HCT116 (cell line): ENCODE measurements at regions not wholly inside any gene's neighbourhood (a gene's known extent, or its start where the extent isn't known, plus 50 kb on each side); places are given as distances from the start of the nearest gene placed in this dataset.

Source experiments
- ATAC-seq: fragments of 200-7000 bp; cut with Tn5 transposase; 2 replicates; pipeline ENCODE4 v1.9.1; 2020; ENCODE audit warnings: mild to moderate bottlenecking, moderate library complexity
- BruUV-seq: library from RNA; stranded (reverse); fragments of 400-500 nt; replicated peaks from 2 replicates; lab custom pipeline; 2021; lab: Mats Ljungman, UMichigan
- CTCF ChIA-PET: fragments of 300-600 bp; sonication (Branson Sonifier 250); formaldehyde crosslinking; loops from one replicate; lab custom pipeline; 2021; ENCODE audit warnings: antibody characterized with exemption; lab: Charles Lee
- POLR2A ChIA-PET: fragments of 300-600, 350-600 bp; sonication (Branson Sonifier 250); formaldehyde crosslinking; loops from one replicate; lab custom pipeline; 2021; ENCODE audit warnings: antibody characterized with exemption; lab: Charles Lee
- RAD21 ChIA-PET, 2 experiments: fragments of 300-600 bp; sonication (Branson Sonifier 250); formaldehyde crosslinking; loops; one replicate each; lab custom pipeline; 2023; ENCODE audit warnings: low total read pairs in 2 of 2; ENCODE audit not compliant: uncharacterized antibody in 2 of 2, unreplicated experiment in 2 of 2, low non-redundant PET in 1 of 2; lab: Charles Lee
- DNase-seq: peaks from one replicate; pipeline ENCODE4 v3.0.0-alpha.2; 2010; ENCODE audit warnings: low read depth, low spot score
- H2AFZ ChIP-seq: fragments of 200-600 bp; shearing (Covaris generic), sonication (generic); 2 replicates; pipeline ENCODE4 v1.6.1; 2017; ENCODE audit warnings: low read depth, mixed run types, mixed read lengths, antibody characterized with exemption, low read length; ENCODE audit not compliant: poor library complexity, severe bottlenecking
- H3K27ac ChIP-seq: 2 replicates; pipeline ENCODE4 v1.5.1; 2012; ENCODE audit warnings: low read depth, low read length
- H3K27me3 ChIP-seq: fragments of 200-600 bp; sonication (generic); 2 replicates; pipeline ENCODE4 v1.6.1; 2016; ENCODE audit warnings: mixed run types, low read length, mixed read lengths; ENCODE audit not compliant: insufficient read depth
- H3K36me3 ChIP-seq, 2 experiments: fragments of 200-500 bp in 1 of 2; fragments of 200-600 bp in 1 of 2; sonication (Bioruptor generic) in 1 of 2; sonication (generic) in 1 of 2; 2 replicates each; pipeline versions ENCODE4 v1.5.1 to v1.6.1; 2014 to 2016; ENCODE audit warnings: low read length in 2 of 2, inconsistent platforms in 1 of 2, mixed read lengths in 1 of 2, mixed run types in 1 of 2; ENCODE audit not compliant: insufficient read depth in 2 of 2, control insufficient read depth in 1 of 2
- H3K4me1 ChIP-seq, 2 experiments: fragments of 200-600 bp in 1 of 2; sonication (generic) in 1 of 2; 2 replicates each; pipeline versions ENCODE4 v1.5.1 to v1.6.1; 2012 to 2017; ENCODE audit warnings: low read length in 2 of 2, inconsistent platforms in 1 of 2, mild to moderate bottlenecking in 1 of 2, mixed read lengths in 1 of 2, mixed run types in 1 of 2, moderate library complexity in 1 of 2; ENCODE audit not compliant: insufficient read depth in 2 of 2, control insufficient read depth in 1 of 2
- H3K4me2 ChIP-seq: fragments of 200-600 bp; sonication (generic); 2 replicates; pipeline ENCODE4 v1.6.1; 2017; ENCODE audit warnings: mixed run types, low read length, mixed read lengths
- H3K4me3 ChIP-seq, 2 experiments: fragments of 200-600 bp in 1 of 2; sonication (generic) in 1 of 2; replicated peaks in 1 of 2; 2 replicates each; pipeline ENCODE4 v1.5.1; 2011 to 2016; ENCODE audit warnings: low read length in 2 of 2, control low read depth in 1 of 2, low read depth in 1 of 2, mild to moderate bottlenecking in 1 of 2, mixed read lengths in 1 of 2, mixed run types in 1 of 2
- H3K79me2 ChIP-seq: fragments of 200-600 bp; sonication (generic); 2 replicates; pipeline ENCODE4 v1.6.1; 2017; ENCODE audit warnings: mild to moderate bottlenecking, mixed run types, low read length, moderate library complexity, mixed read lengths; ENCODE audit not compliant: insufficient read depth
- H3K9ac ChIP-seq: fragments of 200-600 bp; sonication (generic); 2 replicates; pipeline ENCODE4 v1.6.1; 2016; ENCODE audit warnings: low read length, mixed read lengths
- H3K9me2 ChIP-seq: fragments of 200-600 bp; sonication (generic), shearing (Covaris generic); 2 replicates; pipeline ENCODE4 v1.6.1; 2017; ENCODE audit warnings: mixed run types, mild to moderate bottlenecking, moderate library complexity; ENCODE audit not compliant: insufficient read depth
- H3K9me3 ChIP-seq, 2 experiments: fragments of 200-500 bp in 1 of 2; fragments of 200-600 bp in 1 of 2; sonication (Bioruptor generic) in 1 of 2; sonication (generic) in 1 of 2; 2 replicates each; pipeline ENCODE4 v1.6.1; 2014 to 2017; ENCODE audit warnings: low read length in 2 of 2, mixed read lengths in 2 of 2, inconsistent platforms in 1 of 2, low read depth in 1 of 2, mild to moderate bottlenecking in 1 of 2, mixed run types in 1 of 2, moderate library complexity in 1 of 2; ENCODE audit not compliant: control insufficient read depth in 1 of 2, insufficient read depth in 1 of 2
- H4K20me1 ChIP-seq: fragments of 200-600 bp; sonication (generic), shearing (Covaris generic); 2 replicates; pipeline ENCODE4 v1.6.1; 2017; ENCODE audit warnings: mixed run types, mild to moderate bottlenecking, moderate library complexity; ENCODE audit not compliant: insufficient read depth
- CTCF ChIP-seq, 3 experiments: fragments of 200-600 bp in 1 of 3; sonication (generic) in 1 of 3; IDR thresholded peaks in 2 of 3; conservative IDR thresholded peaks in 1 of 3; 2 replicates each; pipeline ENCODE4 v1.5.1; 2012 to 2017; ENCODE audit warnings: low read depth in 2 of 3, low read length in 2 of 3, antibody characterized with exemption in 1 of 3, borderline replicate concordance in 1 of 3, control low read depth in 1 of 3, mild to moderate bottlenecking in 1 of 3, mixed read lengths in 1 of 3, mixed run types in 1 of 3, moderate library complexity in 1 of 3; ENCODE audit not compliant: insufficient read depth in 1 of 3
- EZH2 ChIP-seq: fragments of 200-600 bp; sonication (generic); IDR thresholded peaks from 2 replicates; pipeline ENCODE4 v1.6.1; 2017; ENCODE audit warnings: antibody characterized with exemption, mixed run types
- EZH2phosphoT487 ChIP-seq: fragments of 200-600 bp; IDR thresholded peaks from 2 replicates; pipeline ENCODE4 v1.6.1; 2018; ENCODE audit warnings: antibody characterized with exemption, borderline replicate concordance
- FOSL1 ChIP-seq: IDR thresholded peaks from 2 replicates; pipeline ENCODE4 v1.6.1; 2012; ENCODE audit warnings: low read depth
- SP1 ChIP-seq: IDR thresholded peaks from 2 replicates; pipeline ENCODE4 v1.6.1; 2012; ENCODE audit warnings: low read depth
- ZBTB33 ChIP-seq: IDR thresholded peaks from 2 replicates; pipeline ENCODE4 v1.6.1; 2011; ENCODE audit warnings: mild to moderate bottlenecking, low read length, moderate library complexity; ENCODE audit not compliant: insufficient replicate concordance; ENCODE audit errors: extremely low read depth
- ZNF274 ChIP-seq: fragments of 200-500 bp; sonication (Bioruptor generic); IDR thresholded peaks from 2 replicates; pipeline ENCODE4 v1.6.1; 2014; ENCODE audit warnings: mild to moderate bottlenecking, low read depth, low read length, inconsistent platforms
- intact Hi-C: fragments of 100-400 bp; cut with micrococcal nuclease; formaldehyde crosslinking; loops from 2 replicates; pipeline ENCODE4 v1.10.0; 2022
- TF ChIP-seq, protein P1 (sequence below): IDR thresholded peaks from 2 replicates; pipeline ENCODE4 v1.6.1; 2012; ENCODE audit warnings: low read depth
- TF ChIP-seq, protein P2 (sequence below): IDR thresholded peaks from 2 replicates; pipeline ENCODE4 v1.6.1; 2012

DNA sequence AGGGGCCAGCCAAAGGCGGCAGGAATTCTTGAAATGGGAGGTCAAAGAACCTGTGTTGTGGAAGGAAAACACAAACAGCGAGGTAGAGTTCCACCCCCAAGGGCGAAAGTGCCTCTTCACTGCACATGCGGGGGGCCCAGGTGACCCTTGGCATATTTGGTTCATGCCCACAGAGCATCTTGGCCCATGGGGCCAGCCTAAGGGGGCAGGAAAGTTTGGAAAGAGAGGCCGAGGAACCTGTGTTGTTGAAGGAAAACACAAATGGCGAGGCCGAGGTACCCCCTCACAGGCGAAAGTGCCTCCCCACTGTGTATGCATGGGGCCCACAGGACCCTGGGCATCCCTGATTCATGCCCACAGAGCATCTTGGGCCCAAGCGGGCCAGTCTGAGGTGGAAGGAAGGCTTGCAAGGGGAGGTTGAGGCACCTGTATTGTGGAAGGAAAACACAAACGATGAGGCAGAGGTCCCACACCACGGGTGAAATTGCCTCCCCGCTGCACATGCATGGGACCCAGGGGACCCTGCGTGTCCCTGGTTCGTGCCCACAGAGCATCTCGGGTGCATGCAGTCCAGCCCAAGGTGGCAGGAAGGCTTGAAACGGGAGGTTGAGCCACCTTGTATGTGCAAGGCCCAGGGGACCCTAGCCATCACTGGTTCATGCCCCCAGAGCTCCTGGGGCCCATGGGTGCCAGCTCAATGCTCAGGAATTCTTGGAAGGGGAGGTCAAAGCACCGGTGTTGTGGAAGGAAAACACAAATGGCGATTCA lies 384.1 kb downstream of the ALG10 start:
- H4K20me1 ChIP-seq = no peaks in the 10 kb centered on the region
- BruUV-seq = no TSS peak
- H3K27ac ChIP-seq = no peak overlapping the region
- CTCF ChIA-PET = no interaction called here
- intact Hi-C loops = no loop called here
- ATAC-seq = no peak
- H3K4me2 ChIP-seq = no peak overlapping the region
- H2AFZ ChIP-seq = no peak overlapping the region
- no peak overlapping the region for H3K9ac ChIP-seq
- no peaks in the 10 kb centered on the region for H3K79me2 ChIP-seq
- peaks cover 0 to 28% of the 10 kb centered on the region in 2 experiments; a peak in 3 of 4 replicates for H3K9me3 ChIP-seq
- TF ChIP-seq, protein P1, sequence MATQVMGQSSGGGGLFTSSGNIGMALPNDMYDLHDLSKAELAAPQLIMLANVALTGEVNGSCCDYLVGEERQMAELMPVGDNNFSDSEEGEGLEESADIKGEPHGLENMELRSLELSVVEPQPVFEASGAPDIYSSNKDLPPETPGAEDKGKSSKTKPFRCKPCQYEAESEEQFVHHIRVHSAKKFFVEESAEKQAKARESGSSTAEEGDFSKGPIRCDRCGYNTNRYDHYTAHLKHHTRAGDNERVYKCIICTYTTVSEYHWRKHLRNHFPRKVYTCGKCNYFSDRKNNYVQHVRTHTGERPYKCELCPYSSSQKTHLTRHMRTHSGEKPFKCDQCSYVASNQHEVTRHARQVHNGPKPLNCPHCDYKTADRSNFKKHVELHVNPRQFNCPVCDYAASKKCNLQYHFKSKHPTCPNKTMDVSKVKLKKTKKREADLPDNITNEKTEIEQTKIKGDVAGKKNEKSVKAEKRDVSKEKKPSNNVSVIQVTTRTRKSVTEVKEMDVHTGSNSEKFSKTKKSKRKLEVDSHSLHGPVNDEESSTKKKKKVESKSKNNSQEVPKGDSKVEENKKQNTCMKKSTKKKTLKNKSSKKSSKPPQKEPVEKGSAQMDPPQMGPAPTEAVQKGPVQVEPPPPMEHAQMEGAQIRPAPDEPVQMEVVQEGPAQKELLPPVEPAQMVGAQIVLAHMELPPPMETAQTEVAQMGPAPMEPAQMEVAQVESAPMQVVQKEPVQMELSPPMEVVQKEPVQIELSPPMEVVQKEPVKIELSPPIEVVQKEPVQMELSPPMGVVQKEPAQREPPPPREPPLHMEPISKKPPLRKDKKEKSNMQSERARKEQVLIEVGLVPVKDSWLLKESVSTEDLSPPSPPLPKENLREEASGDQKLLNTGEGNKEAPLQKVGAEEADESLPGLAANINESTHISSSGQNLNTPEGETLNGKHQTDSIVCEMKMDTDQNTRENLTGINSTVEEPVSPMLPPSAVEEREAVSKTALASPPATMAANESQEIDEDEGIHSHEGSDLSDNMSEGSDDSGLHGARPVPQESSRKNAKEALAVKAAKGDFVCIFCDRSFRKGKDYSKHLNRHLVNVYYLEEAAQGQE = no peak
- TF ChIP-seq, protein P2, sequence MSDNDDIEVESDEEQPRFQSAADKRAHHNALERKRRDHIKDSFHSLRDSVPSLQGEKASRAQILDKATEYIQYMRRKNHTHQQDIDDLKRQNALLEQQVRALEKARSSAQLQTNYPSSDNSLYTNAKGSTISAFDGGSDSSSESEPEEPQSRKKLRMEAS = no peak
- TF ChIP-seq SP1 = no peak
- TF ChIP-seq CTCF (IDR thresholded peaks at IDR 0.05 in 2 of 3, conservative IDR thresholded peaks at IDR 0.05 in 1 of 3; ENCODE audit: borderline replicate concordance in 1 of 3, insufficient read depth in 1 of 3, low read depth in 2 of 3, low read length in 2 of 3) = no peak
- no peak for TF ChIP-seq FOSL1
- TF ChIP-seq ZBTB33 = no peak
- TF ChIP-seq ZNF274 = no peak
- TF ChIP-seq EZH2 = no peak
- no peak for TF ChIP-seq EZH2phosphoT487
- TF ChIP-seq, all 23 proteins: peak for 0
- no peak for DNase-seq
- ChIA-PET POLR2A (no interaction called here), RAD21 (no interaction called here)
- no peak overlapping the region for H3K4me3 ChIP-seq
- no peaks in the 10 kb centered on the region for H3K4me1 ChIP-seq
- H3K9me2 ChIP-seq = no peaks in the 10 kb centered on the region
- H3K27me3 ChIP-seq = no peaks in the 10 kb centered on the region
- H3K36me3 ChIP-seq = no peaks in the 10 kb centered on the region
